ENCODE measurements at regions not wholly inside any gene's neighbourhood (a gene's known extent, or its start where the extent isn't known, plus 50 kb on each side); places are given as distances from the start of the nearest gene placed in this dataset.

GRCh38 chr2:172323256-172323655 is 104.1 kb upstream of the ITGA6 start:
- in situ Hi-C loops (cut with MboI; ENCODE audit: low sequenced_read_pairs) = no loop called here

DNA sequence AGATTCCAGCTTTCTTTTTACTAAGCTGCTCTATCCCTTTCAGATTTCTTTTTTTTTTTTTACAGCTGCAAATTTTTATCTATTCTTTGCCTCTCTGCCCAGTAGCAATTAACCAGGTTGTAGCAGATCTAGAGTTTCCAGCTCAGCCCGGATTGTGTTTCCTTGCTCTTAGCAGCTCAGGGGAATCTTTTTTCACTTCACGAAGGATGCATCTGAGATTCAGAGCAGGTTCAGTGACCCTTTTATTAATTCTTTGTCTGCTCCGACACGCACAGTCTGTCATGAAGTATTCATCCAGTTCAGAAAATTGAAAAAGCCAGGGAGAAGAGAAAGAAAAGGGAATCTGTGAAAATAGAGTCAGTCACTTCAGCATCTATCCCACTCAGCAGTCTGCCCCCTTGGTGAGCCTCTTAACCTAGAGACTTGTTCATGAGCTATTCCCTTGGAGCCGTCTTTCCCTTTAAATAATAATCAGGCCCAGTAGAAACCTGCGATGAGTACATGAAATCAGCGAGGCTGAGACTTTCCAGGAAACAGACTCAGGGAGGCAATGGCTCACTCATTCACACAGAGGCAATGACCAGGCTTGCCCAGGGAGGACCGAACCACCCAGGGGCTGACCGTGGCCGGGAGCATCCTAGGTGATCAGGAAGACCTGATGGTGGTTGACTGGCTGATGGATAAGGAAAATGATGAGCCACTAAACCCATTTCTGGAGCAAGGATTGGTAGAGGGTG is 103.4 kb upstream of the ITGA6 start:
- in situ Hi-C loops (cut with MboI; ENCODE audit: low sequenced_read_pairs) = no loop called here

- in situ Hi-C loops (cut with MboI; ENCODE audit: low sequenced_read_pairs) = no loop called here
Observed at GRCh38 chr2:172326211-172326509, 101.2 kb upstream of the ITGA6 start.

DNA sequence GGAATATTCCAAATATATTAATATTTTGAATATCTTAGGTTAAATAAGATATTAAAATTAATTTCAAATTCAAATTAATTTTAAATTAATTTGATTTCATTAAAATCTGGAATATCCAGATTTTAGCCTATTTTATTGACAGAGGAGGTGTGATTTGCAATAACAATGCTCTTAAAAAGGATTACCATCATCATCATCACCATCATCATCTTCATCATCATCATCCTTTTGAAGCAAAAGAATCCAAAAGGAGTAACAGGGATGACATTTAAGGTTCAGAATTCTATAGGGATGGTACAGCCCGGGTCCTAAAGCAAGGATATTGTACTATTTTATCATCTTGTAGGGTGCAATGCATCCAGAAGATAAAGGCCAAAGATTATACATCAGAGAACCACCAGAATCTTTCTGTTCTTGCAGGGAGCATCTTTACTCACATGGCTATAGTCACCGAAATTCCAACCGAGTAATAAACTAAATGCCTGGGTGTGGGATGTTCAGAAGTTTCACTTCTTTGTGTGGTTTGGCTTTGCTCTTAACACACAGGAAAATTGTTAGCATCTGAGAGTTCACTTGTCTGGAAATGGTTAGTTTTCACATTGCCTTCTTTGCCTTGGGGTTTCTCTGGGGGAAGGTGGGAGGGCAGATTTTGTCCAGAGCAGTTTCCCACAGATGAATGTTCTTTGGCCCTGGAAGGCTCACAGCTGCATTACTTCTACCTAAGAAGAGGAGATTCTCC is 99.1 kb upstream of the ITGA6 start:
- in situ Hi-C loops (cut with MboI; ENCODE audit: low sequenced_read_pairs) = no loop called here

GRCh38 chr2:172329416-172329773 is 98.0 kb upstream of the ITGA6 start:
- in situ Hi-C loops (cut with MboI; ENCODE audit: low sequenced_read_pairs) = no loop called here

- in situ Hi-C loops (cut with MboI; ENCODE audit: low sequenced_read_pairs) = no loop called here
Observed at GRCh38 chr2:172329774-172330671, 97.4 kb upstream of the ITGA6 start.

GRCh38 chr2:172332507-172332906 is 94.9 kb upstream of the ITGA6 start:
- in situ Hi-C loops (cut with MboI; ENCODE audit: low sequenced_read_pairs) = no loop called here

GRCh38 chr2:172333235-172333977 is 94.0 kb upstream of the ITGA6 start:
- in situ Hi-C loops (cut with MboI; ENCODE audit: low sequenced_read_pairs) = no loop called here

DNA sequence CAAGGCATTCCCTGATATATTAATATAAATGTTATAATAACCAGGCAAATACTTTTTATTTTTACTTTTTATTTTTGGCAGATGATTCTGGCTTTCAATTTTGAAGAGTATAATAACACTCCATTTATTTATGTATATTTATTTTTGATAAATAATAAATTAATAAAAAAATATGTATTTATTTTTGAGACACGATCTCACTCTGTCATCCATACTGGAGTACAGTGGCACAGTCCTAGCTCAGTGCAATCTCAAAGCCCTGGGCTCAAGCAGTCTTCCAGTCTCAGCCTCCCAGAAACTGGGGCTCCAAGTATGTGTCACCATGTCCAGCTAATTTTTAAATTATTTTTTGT is 93.4 kb upstream of the ITGA6 start:
- in situ Hi-C loops (cut with MboI; ENCODE audit: low sequenced_read_pairs) = no loop called here

- in situ Hi-C loops (cut with MboI; ENCODE audit: low sequenced_read_pairs) = no loop called here
Observed at GRCh38 chr2:172334988-172335387, 92.4 kb upstream of the ITGA6 start.

DNA sequence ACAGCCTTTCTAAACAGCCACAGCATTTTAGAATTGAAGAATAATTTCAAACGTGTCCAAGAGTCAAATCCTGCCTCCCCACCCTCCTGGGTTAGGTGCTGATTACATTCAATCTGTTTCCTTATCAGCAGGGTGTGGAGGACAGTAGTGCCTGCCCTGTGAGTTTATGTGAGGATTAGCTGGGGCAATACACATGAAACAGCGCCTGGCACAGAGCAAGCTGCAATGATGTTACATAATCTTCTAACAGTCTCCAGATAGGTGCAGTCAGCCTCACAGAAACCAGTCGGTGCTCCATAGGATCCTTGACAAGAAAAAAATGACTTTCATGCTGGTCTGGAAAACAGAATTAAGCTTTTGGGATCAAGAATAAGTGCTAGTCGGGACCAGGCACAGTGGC is 91.7 kb upstream of the ITGA6 start:
- in situ Hi-C loops (cut with MboI; ENCODE audit: low sequenced_read_pairs) = no loop called here

- in situ Hi-C loops (cut with MboI; ENCODE audit: low sequenced_read_pairs) = no loop called here
Observed at GRCh38 chr2:172336681-172337080, 90.7 kb upstream of the ITGA6 start.

GRCh38 chr2:172339371-172340010 is 87.9 kb upstream of the ITGA6 start:
- in situ Hi-C loops (cut with MboI; ENCODE audit: low sequenced_read_pairs) = no loop called here

DNA sequence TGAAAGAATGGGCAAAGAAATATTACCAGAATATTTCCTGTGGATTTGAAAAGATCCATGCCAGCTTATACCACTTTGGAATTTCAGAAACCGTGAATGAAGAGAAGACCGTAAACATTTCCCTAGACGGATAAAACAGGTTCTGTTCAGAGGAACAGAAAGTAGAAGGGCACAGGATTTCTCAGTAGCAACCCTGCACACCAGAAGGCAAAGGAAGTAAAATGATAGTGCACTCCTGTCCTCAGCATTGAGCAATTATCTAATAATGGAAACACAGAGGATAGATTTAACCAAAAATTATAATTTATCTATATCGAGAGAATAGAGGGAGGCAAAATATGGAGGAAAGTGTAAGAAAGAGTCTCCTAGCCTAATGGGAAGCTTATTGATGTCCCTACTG is 87.0 kb upstream of the ITGA6 start:
- in situ Hi-C loops (cut with MboI; ENCODE audit: low sequenced_read_pairs) = no loop called here

- in situ Hi-C loops (cut with MboI; ENCODE audit: low sequenced_read_pairs) = no loop called here
Observed at GRCh38 chr2:172342078-172342477, 85.3 kb upstream of the ITGA6 start.

DNA sequence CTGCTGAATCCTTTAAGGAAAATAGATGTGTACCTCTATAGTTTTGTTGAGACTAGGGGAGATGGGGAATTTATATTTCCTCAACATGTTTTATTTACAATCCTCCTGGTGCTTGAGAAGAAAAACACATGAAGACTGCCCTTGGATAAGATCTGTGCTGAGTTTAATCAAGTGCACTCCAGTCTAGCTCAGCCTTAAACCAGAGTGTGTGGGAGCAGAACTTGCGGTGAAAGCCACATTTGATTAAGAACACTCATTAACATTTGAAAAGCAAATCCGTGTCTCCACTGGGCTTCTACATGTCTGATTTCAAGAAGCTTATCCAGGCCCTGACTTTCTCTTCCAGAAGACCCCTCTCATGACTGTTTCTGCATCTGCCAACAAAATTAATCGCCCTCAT is 84.8 kb upstream of the ITGA6 start:
- in situ Hi-C loops (cut with MboI; ENCODE audit: low sequenced_read_pairs) = no loop called here

GRCh38 chr2:172344159-172344558 is 83.2 kb upstream of the ITGA6 start:
- in situ Hi-C loops (cut with MboI; ENCODE audit: low sequenced_read_pairs) = no loop called here

- in situ Hi-C loops (cut with MboI; ENCODE audit: low sequenced_read_pairs) = no loop called here
Observed at GRCh38 chr2:172345956-172346555, 81.3 kb upstream of the ITGA6 start.

GRCh38 chr2:172348555-172349288 is 78.7 kb upstream of the ITGA6 start:
- in situ Hi-C loops (cut with MboI; ENCODE audit: low sequenced_read_pairs) = no loop called here
